SKM-1 treated with dmso at 0.1 percent for 144 hours (cell line): ENCODE measurements at regions not wholly inside any gene's neighbourhood (a gene's known extent, or its start where the extent isn't known, plus 50 kb on each side); places are given as distances from the start of the nearest gene placed in this dataset.
A peak's percentile ranks its signal among the peaks of the same experiment; 100 is the strongest.
"Not testable (repeated sequence)": the region's sequence is repeated elsewhere in the genome, so short reads cannot be mapped to it uniquely, and the experiment has no call there.

Source experiments
- DNase-seq: peaks from one replicate; lab custom pipeline; 2025; ENCODE audit not compliant: unreplicated experiment; lab: John Stamatoyannopoulos, UW

- no peak for DNase-seq
These were observed 997.2 kb downstream of the DIPK2A start for GRCh38 chr3:144968750-144969350.

GRCh38 chr3:144984481-144984880, 1012.9 kb downstream of the DIPK2A start:
- not testable (repeated sequence) for DNase-seq

DNA sequence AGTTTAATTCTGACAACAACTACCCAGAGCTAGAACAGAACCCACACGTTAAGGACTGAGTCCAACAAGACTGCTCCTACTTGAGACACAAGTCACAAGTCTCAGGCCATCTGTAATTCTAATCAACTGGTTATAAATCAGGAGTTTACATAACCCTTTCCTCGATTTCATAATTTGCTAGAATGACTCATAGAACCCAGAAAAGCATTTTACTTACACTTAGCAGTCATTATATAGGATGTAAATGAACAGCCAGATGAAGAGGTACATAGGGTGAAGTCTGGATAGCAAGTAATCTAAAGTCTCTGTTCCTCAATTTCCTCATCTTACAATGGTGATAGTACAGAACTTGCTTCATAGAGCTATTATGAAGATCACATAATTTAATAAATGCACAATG, 1018.2 kb downstream of the DIPK2A start:
- peak; percentile 2 for DNase-seq

GRCh38 chr3:144995856-144996255, 1024.2 kb downstream of the DIPK2A start:
- DNase-seq = no peak

DNA sequence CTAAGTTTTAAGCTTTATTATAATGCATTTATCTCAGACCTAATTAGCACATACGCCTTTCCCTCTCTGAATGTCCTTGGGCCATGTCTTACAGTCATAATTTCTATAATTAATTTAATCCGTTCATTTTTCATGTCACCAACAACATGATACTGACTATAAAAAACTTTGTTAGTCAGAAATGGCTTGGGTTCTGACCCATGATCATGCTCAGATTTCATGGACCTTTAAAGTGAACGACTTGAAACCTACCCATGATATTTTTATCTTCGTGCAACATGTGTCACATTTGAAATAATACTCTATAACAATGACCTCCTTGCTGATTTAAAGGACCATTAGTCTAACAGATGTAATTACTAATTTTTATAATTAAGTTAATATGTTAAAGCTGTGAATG, 1033.8 kb downstream of the DIPK2A start:
- DNase-seq = no peak

GRCh38 chr3:145006271-145006670, 1034.6 kb downstream of the DIPK2A start:
- no peak for DNase-seq

- DNase-seq = no peak
These were observed 1042.3 kb downstream of the DIPK2A start for GRCh38 chr3:145013931-145014330.

GRCh38 chr3:145015253-145015652, 1043.6 kb downstream of the DIPK2A start:
- DNase-seq = peak; percentile 39

- DNase-seq = no peak
These were observed 1046.3 kb downstream of the DIPK2A start for GRCh38 chr3:145017959-145018358.

GRCh38 chr3:145022447-145022846, 1050.8 kb downstream of the DIPK2A start:
- no peak for DNase-seq

DNA sequence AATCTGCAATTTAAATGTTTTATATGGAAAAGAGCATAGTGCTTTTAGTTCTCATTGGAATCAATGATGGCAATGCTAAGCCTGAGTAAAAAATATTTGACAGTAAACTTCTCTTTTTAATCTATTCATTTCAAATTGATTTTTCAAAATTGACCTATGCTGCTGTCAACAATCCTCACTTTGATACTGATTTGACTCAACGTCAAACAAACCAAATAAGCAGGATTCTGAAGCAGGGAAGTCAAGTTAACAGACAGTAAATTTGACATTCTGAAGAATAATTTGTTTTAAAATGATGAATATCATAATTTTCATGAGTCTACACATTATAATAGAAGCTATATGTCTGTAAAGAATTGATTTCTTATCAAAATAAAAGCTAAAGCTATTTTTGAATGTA, 1053.1 kb downstream of the DIPK2A start:
- DNase-seq = no peak

- DNase-seq = not testable (repeated sequence)
These were observed 1055.6 kb downstream of the DIPK2A start for GRCh38 chr3:145027186-145027585.

GRCh38 chr3:145032791-145033190, 1061.2 kb downstream of the DIPK2A start:
- DNase-seq = no peak

DNA sequence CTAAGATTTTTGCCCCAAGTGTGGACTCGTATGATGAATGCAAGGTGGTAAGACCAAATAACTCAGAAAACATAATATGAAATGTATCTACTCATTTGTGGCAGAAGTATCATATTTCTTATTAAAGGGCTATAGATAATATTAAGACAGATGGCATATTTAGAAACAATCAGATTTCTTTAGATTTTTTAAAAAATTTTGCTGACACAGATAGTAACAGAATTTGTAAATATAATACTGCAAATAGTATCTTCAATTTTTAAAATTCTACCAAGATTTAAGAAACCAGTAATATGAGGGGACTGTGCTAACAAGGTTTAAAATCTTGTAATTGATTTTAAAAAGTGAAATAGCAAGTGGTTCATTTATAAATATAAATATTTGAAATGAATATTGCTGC, 1064.1 kb downstream of the DIPK2A start:
- DNase-seq = no peak

DNA sequence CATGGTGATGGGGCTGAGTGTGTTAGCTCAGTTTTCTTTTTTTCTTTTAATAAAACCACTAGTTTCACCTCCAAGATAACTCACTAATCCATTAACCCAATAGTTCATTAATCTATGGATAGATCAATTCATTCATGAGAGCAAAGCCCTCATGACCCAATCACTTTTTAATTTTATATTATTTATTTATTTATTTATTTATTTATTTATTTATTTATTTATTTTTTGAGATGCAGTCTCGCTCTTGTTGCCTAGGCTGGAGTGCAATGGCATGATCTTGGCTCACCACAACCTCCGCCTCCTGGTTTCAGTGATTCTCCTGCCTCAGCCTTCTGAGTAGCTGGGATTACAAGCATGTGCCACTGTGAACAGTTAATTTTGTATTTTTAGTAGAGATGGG, 1082.4 kb downstream of the DIPK2A start:
- not testable (repeated sequence) for DNase-seq

DNA sequence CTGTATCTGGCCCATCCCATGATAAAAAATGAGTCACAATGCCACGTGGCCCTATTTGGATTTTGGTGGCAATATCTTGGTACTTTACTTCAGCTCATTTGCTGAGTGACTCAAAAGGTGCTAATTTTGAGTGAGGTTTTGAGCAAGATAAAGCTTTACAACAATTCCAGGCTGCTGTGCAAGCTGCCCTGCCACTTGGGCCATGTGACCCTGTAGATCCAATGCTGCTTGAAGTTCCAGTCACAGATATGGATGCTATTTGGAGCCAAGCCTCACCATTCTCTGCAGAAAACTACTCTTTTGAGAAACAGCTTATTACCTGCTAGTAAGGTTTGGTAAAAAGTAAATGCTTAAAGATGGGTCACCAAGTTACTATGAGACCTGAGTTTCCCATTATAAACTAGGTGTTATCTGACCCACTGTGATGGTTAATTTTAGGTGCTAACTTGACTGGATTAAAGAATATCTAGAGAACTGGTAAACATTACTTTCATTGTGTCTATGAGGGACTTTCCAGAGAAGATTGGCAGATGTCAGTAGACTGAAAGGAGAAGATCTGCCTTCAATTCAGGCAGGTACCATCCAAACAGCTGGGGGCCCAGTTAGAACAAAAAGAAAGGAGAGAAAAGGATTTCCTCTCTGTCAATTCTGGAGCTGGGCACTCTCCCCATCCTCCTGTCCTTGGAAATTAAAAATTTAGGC, 1083.9 kb downstream of the DIPK2A start:
- DNase-seq = no peak

DNA sequence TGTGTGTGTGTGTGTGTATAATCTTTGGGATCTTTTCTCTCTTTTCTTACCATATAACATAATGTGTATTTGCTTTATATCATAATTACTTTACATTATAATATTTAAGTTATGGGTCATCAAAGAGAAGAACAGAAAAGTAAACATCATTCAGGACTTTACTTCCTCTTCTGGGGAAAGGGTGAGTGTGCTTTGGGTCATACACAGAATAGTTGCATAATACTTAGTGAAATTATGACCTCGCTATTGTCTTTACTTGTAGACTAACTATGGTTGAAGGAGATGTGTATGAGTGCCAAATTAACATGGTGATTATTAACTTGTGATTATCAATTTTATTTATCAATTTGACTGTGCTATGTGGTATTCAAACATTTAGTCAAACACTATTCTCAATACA, 1086.9 kb downstream of the DIPK2A start:
- DNase-seq = peak; percentile 45

GRCh38 chr3:145063616-145064015, 1092.0 kb downstream of the DIPK2A start:
- DNase-seq = no peak

DNA sequence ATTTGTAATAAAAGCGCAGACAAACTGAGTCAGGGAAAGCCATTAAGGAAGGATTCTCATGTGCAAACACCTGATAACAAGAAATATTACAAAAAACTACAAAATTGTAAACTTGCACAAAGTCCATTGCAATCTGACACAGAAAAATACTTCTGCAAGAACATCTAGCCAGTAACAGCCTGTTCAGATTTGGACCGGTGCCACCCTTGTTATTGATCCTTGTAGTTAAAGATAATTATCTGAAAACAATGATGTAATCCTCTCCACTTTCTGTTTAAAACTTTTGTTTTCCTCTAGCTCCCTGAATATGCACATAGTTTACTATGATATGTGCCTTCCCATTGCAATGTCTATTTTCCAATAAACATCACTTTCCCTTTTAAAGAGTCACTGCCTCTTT, 1090.2 kb downstream of the PLOD2 start:
- DNase-seq = no peak

DNA sequence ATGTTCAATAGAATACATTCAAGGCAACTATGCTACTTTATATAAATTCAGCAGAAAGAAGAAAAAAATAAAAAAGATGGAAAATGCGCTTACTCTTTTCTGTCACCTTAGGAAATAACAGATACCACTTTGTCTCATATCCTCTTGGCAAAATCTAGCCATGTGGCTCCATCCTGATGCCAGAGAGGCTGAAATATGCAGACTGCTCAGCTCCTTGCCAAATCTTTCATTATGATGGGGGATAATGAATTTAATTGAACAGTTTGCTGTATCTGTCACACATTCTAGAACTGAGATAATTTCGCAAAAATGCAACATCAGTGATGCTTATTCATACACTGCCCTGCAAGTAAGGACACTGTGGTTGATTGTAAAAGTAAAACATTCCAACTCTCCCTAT, 1081.5 kb downstream of the PLOD2 start:
- no peak for DNase-seq

DNA sequence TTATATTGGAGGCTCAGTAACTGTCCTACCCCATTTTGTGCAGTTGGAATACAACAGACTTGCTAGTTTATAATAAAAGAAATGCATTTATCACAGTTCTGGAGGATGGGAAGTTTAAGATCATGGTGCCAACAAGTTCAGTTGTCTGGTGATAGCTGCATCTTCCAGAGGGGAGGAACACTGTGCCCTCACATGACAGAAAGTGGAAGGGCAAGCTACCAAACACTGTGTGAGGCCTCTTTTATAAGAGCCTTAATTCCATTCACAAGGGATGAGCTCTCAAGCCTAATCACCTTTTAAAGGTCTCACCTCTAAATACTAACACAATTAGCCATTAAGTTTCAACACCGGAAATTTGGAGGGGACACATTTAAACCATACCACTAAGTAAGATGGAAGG, 1073.9 kb downstream of the PLOD2 start:
- DNase-seq = no peak

DNA sequence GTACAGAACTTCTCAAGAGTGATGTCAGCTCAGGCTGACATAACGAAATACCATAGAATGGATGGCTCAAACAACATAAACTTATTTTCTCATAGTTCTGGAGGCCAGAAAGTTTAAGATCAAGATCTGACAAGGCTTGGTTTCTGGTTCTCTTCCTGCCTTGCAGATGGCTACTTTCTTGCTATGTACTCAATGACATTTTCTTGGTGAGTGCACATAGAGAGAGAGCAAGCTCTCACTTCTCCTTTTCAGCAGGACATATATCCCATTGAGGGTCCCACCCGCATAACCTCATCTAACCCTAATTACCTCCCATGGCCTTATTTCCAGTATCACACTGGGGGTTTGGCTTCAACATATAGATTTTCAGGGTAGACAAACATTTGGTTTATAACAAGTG, 1072.1 kb downstream of the PLOD2 start:
- peak; percentile 6 for DNase-seq

DNA sequence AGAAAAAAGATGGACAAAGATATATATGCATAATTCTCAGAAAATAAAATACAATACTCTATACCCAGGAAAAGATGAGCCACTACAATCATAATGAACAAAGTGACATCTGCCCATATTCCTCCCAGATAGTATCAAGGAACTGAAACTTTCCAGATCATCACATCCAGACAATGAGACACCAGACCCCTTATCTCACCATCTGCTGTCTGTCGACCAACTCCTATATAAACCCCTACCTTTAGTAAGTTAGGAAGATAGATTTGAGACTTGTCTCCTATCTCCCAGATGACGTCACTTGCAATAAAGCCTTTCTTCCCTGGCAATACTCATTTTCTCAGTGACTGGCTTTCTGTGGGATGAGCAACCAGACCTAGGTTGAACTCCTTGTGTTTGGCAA, 1071.6 kb downstream of the PLOD2 start:
- DNase-seq = no peak
